Upper lobe of left lung (tissue), 4 donors: ENCODE measurements at regions not wholly inside any gene's neighbourhood (a gene's known extent, or its start where the extent isn't known, plus 50 kb on each side); places are given as distances from the start of the nearest gene placed in this dataset.

ENCODE experiments used
- CTCF ChIP-seq, 6 experiments: fragments of 450-650 bp in 4 of 6; fragments of 200-600 bp in 2 of 6; sonication (generic) in 2 of 6; IDR thresholded peaks; one replicate each; pipeline ENCODE4 v1.5.1; 2016 to 2019; ENCODE audit warnings: antibody characterized with exemption in 6 of 6
- EP300 ChIP-seq, 4 donors: sonication (generic); formaldehyde crosslinking; IDR thresholded peaks; one replicate each; pipeline ENCODE4 v1.5.1; 2017; ENCODE audit warnings: antibody characterized with exemption in 4 of 4, control low read depth in 2 of 4
- POLR2A ChIP-seq, 4 donors: fragments of 450-650 bp; IDR thresholded peaks; one replicate each; pipeline ENCODE4 v1.5.1; 2016 to 2017; ENCODE audit warnings: antibody characterized with exemption in 4 of 4, mild to moderate bottlenecking in 2 of 4
- POLR2AphosphoS5 ChIP-seq, 2 donors: sonication (generic); formaldehyde crosslinking; IDR thresholded peaks; one replicate each; pipeline ENCODE4 v1.5.1; 2017; ENCODE audit warnings: antibody characterized with exemption in 2 of 2

GRCh38 chr3:127443581-127444375 lies 146.8 kb downstream of the TPRA1 start:
- TF ChIP-seq CTCF (IDR thresholded peaks at IDR 0.05) (no peak), EP300 (IDR thresholded peaks at IDR 0.05) (no peak), POLR2AphosphoS5 (IDR thresholded peaks at IDR 0.05) (no peak), POLR2A (IDR thresholded peaks at IDR 0.05) (no peak)
